SK-N-SH treated with all-trans-retinoic acid at 6 μM for 48 hours (cell line): ENCODE measurements at regions not wholly inside any gene's neighbourhood (a gene's known extent, or its start where the extent isn't known, plus 50 kb on each side); places are given as distances from the start of the nearest gene placed in this dataset.

ENCODE experiments used
- CSDC2 ChIP-seq: fragments of 250-450 bp; sonication (Bioruptor Pico); IDR thresholded peaks from 2 replicates; pipeline ENCODE4 v1.5.0; 2020; ENCODE audit warnings: mild to moderate bottlenecking, moderate library complexity
- CSRNP3 ChIP-seq: fragments of 250-450 bp; sonication (Bioruptor Pico); IDR thresholded peaks from 2 replicates; pipeline ENCODE4 v1.5.1; 2021; ENCODE audit warnings: mild to moderate bottlenecking, moderate library complexity
- ESRRG ChIP-seq: fragments of 250-450 bp; sonication (Bioruptor Pico); IDR thresholded peaks from 2 replicates; pipeline ENCODE4 v1.6.1; 2021; ENCODE audit warnings: mild to moderate bottlenecking
- PATZ1 ChIP-seq: fragments of 250-450 bp; sonication (Bioruptor Pico); IDR thresholded peaks from 2 replicates; pipeline ENCODE4 v1.8.0; 2020; ENCODE audit warnings: mild to moderate bottlenecking, moderate library complexity, borderline replicate concordance
- POU6F1 ChIP-seq: fragments of 250-450 bp; sonication (Bioruptor Pico); IDR thresholded peaks from 2 replicates; pipeline ENCODE4 v1.8.0; 2021; ENCODE audit warnings: low read depth, mild to moderate bottlenecking, moderate library complexity, borderline replicate concordance
- PPARA ChIP-seq: fragments of 250-450 bp; sonication (Bioruptor Pico); IDR thresholded peaks from 2 replicates; pipeline ENCODE4 v1.5.0; 2020; ENCODE audit warnings: mild to moderate bottlenecking, borderline replicate concordance
- RARB ChIP-seq: fragments of 250-450 bp; sonication (Bioruptor Pico); IDR thresholded peaks from 2 replicates; pipeline ENCODE4 v1.8.0; 2021; ENCODE audit warnings: mild to moderate bottlenecking, moderate library complexity
- TOX ChIP-seq: fragments of 250-450 bp; sonication (Bioruptor Pico); IDR thresholded peaks from 2 replicates; pipeline ENCODE4 v1.8.0; 2021; ENCODE audit warnings: mild to moderate bottlenecking, moderate library complexity, borderline replicate concordance
- ZFP3 ChIP-seq: fragments of 250-450 bp; sonication (Bioruptor Pico); IDR thresholded peaks from 2 replicates; pipeline ENCODE4 v1.5.0; 2020; ENCODE audit warnings: mild to moderate bottlenecking, moderate library complexity
- ZFP30 ChIP-seq: fragments of 450-650 bp; formaldehyde crosslinking; IDR thresholded peaks from 2 replicates; pipeline ENCODE4 v1.5.0; 2022; ENCODE audit warnings: mild to moderate bottlenecking, moderate library complexity
- ZNF565 ChIP-seq: fragments of 450-650 bp; formaldehyde crosslinking; conservative IDR thresholded peaks from 2 replicates; pipeline ENCODE4 v1.5.0; 2020; ENCODE audit warnings: low read depth, mild to moderate bottlenecking, moderate library complexity

GRCh38 chr1:82059959-82060358, 259.2 kb downstream of the ADGRL2 start:
- no peak for TF ChIP-seq ZFP3 (CRISPR knock-in tag)
- no peak for TF ChIP-seq TOX (CRISPR knock-in tag)
- TF ChIP-seq CSDC2: no peak
- no peak for TF ChIP-seq RARB
- TF ChIP-seq ESRRG (CRISPR knock-in tag): no peak
- TF ChIP-seq ZNF565 (CRISPR knock-in tag): no peak
- TF ChIP-seq PPARA (CRISPR knock-in tag): no peak
- TF ChIP-seq POU6F1 (CRISPR knock-in tag): no peak
- no peak for TF ChIP-seq ZFP30
- TF ChIP-seq PATZ1 (CRISPR knock-in tag): no peak
- no peak for TF ChIP-seq CSRNP3
